ENCODE measurements at regions not wholly inside any gene's neighbourhood (a gene's known extent, or its start where the extent isn't known, plus 50 kb on each side); places are given as distances from the start of the nearest gene placed in this dataset.

- H3K27ac ChIP-seq, result no peak overlapping the region
- TF ChIP-seq, protein P1, sequence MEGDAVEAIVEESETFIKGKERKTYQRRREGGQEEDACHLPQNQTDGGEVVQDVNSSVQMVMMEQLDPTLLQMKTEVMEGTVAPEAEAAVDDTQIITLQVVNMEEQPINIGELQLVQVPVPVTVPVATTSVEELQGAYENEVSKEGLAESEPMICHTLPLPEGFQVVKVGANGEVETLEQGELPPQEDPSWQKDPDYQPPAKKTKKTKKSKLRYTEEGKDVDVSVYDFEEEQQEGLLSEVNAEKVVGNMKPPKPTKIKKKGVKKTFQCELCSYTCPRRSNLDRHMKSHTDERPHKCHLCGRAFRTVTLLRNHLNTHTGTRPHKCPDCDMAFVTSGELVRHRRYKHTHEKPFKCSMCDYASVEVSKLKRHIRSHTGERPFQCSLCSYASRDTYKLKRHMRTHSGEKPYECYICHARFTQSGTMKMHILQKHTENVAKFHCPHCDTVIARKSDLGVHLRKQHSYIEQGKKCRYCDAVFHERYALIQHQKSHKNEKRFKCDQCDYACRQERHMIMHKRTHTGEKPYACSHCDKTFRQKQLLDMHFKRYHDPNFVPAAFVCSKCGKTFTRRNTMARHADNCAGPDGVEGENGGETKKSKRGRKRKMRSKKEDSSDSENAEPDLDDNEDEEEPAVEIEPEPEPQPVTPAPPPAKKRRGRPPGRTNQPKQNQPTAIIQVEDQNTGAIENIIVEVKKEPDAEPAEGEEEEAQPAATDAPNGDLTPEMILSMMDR (conservative IDR thresholded peaks at IDR 0.05), result no peak
- no peak for TF ChIP-seq ZFX (IDR thresholded peaks at IDR 0.05)
Measured at GRCh38 chrX:80098038-80098437, 83.5 kb downstream of the TBX22 start.

GRCh38 chrX:80120335-80120734 lies 105.8 kb downstream of the TBX22 start:
- no peak for TF ChIP-seq ZFX (IDR thresholded peaks at IDR 0.05)
- H3K27ac ChIP-seq, result no peak overlapping the region

DNA sequence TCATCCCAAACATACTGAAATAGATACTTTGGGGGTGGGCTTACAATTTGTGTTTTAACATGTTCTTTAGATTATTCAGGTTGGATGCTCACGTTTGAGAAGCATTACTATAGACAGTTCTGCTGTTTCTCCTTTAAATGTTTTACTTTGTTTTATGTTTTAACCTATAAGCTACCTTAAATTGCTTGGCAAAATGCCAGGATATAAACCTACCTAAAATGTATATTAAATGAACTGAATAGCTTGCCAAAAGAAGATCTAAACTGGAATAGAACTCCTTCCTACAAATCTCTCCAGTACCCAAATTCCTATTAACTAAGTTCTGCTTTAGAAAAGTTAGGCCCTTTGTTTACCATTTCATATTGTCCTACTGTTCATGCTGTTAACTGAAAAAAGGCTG lies 124.4 kb downstream of the TBX22 start:
- H3K27ac ChIP-seq, result no peak overlapping the region
- TF ChIP-seq, protein P1 (conservative IDR thresholded peaks at IDR 0.05), result no peak
- no peak for TF ChIP-seq ZFX (IDR thresholded peaks at IDR 0.05)

DNA sequence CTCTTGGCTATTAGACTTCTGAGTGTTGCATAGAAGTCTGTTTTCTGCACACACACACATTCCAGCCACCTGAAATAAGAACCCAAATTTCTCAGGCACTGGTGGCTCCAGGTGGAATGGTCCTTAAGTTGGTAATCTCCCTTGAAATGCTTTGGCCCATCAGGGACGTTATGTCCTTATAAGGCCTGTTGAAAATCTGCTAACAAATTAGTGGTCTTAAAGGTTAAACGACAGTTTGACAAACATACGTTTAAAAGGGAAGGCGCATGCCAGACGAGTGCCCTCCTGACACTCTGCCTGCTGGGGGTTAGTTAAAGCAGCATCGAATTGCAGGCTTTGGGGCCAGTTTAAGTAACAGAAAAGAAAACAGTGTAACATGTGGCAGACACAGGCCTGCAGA lies 125.0 kb downstream of the TBX22 start:
- TF ChIP-seq ZFX (IDR thresholded peaks at IDR 0.05), result no peak
- TF ChIP-seq, protein P1 (conservative IDR thresholded peaks at IDR 0.05), result no peak
- H3K27ac ChIP-seq, result no peak overlapping the region

- TF ChIP-seq, protein P1 (conservative IDR thresholded peaks at IDR 0.05), result no peak
- no peak overlapping the region for H3K27ac ChIP-seq
Measured at GRCh38 chrX:80170581-80170980, 156.0 kb downstream of the TBX22 start.

DNA sequence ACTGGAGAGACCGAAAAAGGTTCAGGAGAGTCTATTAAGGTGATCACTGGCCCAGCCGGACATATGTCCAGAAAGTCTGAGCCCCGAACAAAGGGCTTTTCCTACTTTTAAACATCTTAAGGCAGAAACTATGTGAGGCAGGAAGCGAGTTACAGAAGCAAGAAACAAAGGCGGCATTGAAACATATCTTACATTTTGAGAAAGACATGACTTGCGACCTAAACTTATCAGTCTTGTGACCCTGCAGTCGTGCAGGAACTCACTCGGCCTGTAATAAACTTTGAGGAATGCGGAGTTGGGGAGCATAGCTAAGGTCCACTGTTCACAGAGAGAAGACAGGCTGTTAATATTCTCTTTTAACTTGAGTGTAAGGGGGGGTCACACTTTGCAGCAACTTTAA lies 158.7 kb downstream of the TBX22 start:
- no peak for TF ChIP-seq ZFX (IDR thresholded peaks at IDR 0.05)
- TF ChIP-seq, protein P1 (conservative IDR thresholded peaks at IDR 0.05), result no peak
- no peak overlapping the region for H3K27ac ChIP-seq

DNA sequence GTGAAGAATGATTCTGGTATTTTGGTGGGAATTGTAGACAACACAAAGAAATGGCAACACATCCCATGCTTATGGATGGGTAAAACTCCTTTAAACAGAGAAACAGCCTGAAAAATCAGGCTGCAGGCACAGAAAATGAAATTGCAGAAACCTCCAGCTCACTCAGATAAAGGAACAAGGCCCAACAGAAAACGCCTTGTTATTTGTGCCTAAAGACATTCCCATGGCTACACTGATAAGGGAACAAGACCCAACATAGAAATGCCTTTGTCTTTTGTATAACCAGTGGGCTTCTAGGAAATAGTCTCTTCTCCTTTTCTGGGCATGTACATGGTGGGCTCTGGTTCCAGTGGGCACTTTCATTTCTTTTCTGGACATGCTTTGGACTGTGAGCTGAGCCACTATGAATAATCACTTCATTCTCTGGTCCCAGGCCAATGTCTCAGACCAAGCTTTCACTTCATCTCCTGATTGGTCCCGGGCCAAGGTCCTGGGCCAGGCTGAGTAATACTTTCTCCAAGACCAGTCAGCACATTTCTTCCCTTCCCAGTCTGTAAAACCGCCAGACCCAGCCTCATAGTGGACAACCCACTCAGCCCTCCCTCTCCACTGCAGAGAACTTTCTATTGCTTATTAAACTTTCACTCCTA lies 160.5 kb downstream of the TBX22 start:
- TF ChIP-seq, protein P1 (conservative IDR thresholded peaks at IDR 0.05), result no peak
- TF ChIP-seq ZFX (IDR thresholded peaks at IDR 0.05), result no peak
- no peak overlapping the region for H3K27ac ChIP-seq

GRCh38 chrX:80181079-80181478 lies 166.5 kb downstream of the TBX22 start:
- no peak for TF ChIP-seq ZFX (IDR thresholded peaks at IDR 0.05)
- TF ChIP-seq, protein P1 (conservative IDR thresholded peaks at IDR 0.05), result peak; percentile 59
- no peak overlapping the region for H3K27ac ChIP-seq
